ENCODE measurements at regions not wholly inside any gene's neighbourhood (a gene's known extent, or its start where the extent isn't known, plus 50 kb on each side); places are given as distances from the start of the nearest gene placed in this dataset.
A peak's percentile ranks its signal among the peaks of the same experiment; 100 is the strongest.

GRCh38 chr6:155974811-155975323 is 519.2 kb upstream of the NOX3 start:
- Mint-ChIP-seq H3K9me3 (no peaks in the 10 kb centered on the region), H3K36me3 (peaks cover 0 to 3% (median 0%) of the 10 kb centered on the region in 5 donors), H3K27me3 (no peaks in the 10 kb centered on the region), H3K27ac (peak overlapping the region in 3 of 9 donors; percentile 3 to 69 (median 62)), H3K4me3 (peak overlapping the region in 7 of 10 donors; percentile 23 to 90 (median 45)), H3K4me1 (peaks cover 14 to 42% (median 30%) of the 10 kb centered on the region in 7 donors)
- Histone ChIP-seq H3K4me3 (ENCODE audit: low read length) (no peak overlapping the region), H3K4me1 (ENCODE audit: control insufficient read depth in 2 of 2, insufficient read depth in 2 of 2, low read length in 2 of 2) (peaks cover 0 to 3% of the 10 kb centered on the region in 2 donors), H3K9me3 (ENCODE audit: control insufficient read depth in 2 of 3, low read length in 3 of 3) (no peaks in the 10 kb centered on the region), H3K27ac (ENCODE audit: low read depth, low read length) (no peak overlapping the region), H3K36me3 (ENCODE audit: control insufficient read depth in 2 of 3, insufficient read depth in 3 of 3, low read length in 3 of 3) (no peaks in the 10 kb centered on the region), H3K27me3 (ENCODE audit: control insufficient read depth in 2 of 2, insufficient read depth in 2 of 2, low read length in 2 of 2) (no peaks in the 10 kb centered on the region)
- no peak for DNase-seq
- POLR2A ChIA-PET, result no interaction called here
- CTCF ChIA-PET, result no interaction called here
- ATAC-seq, result no peak
- intact Hi-C loops (cut with micrococcal nuclease), result no loop called here

DNA sequence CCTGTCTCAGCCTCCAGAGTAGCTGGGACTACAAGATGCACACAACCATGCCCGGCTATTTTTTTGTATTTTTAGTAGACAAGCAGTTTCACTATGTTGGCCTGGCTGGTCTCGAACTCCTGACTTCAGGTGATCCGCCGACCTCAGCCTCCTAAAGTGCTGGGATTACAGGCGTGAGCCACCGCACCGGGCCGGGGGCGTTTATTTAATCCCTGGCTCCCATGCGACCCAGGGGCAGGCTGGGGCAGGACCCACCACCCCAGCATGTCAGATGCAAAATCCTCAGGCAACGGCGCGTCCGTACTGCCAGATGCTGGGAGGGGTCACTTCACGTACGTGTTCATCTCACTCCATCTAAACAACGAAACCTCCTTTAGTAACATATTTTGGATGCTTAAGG is 518.7 kb upstream of the NOX3 start:
- CTCF ChIA-PET, result no interaction called here
- H3K27ac ChIP-seq (ENCODE audit: low read depth, low read length), result no peak overlapping the region
- Mint-ChIP-seq H3K9me3 (no peaks in the 10 kb centered on the region), H3K4me3 (peak overlapping the region in 7 of 10 donors; percentile 27 to 97 (median 89)), H3K36me3 (peaks cover 0 to 3% (median 0%) of the 10 kb centered on the region in 5 donors), H3K27ac (peak overlapping the region in 4 of 9 donors; percentile 3 to 94 (median 90)), H3K27me3 (no peaks in the 10 kb centered on the region), H3K4me1 (peaks cover 14 to 42% (median 30%) of the 10 kb centered on the region in 7 donors)
- POLR2A ChIA-PET, result no interaction called here
- no peak overlapping the region for H3K4me3 ChIP-seq (ENCODE audit: low read length)
- intact Hi-C loops (cut with micrococcal nuclease), result no loop called here
- no peak for DNase-seq
- no peaks in the 10 kb centered on the region for H3K27me3 ChIP-seq (ENCODE audit: control insufficient read depth in 2 of 2, insufficient read depth in 2 of 2, low read length in 2 of 2)
- no peaks in the 10 kb centered on the region for H3K9me3 ChIP-seq (ENCODE audit: control insufficient read depth in 2 of 3, low read length in 3 of 3)
- peaks cover 0 to 3% of the 10 kb centered on the region in 2 donors for H3K4me1 ChIP-seq (ENCODE audit: control insufficient read depth in 2 of 2, insufficient read depth in 2 of 2, low read length in 2 of 2)
- ATAC-seq, result no peak
- no peaks in the 10 kb centered on the region for H3K36me3 ChIP-seq (ENCODE audit: control insufficient read depth in 2 of 3, insufficient read depth in 3 of 3, low read length in 3 of 3)

- CTCF ChIA-PET, result no interaction called here
- Histone ChIP-seq H3K27me3 (ENCODE audit: control insufficient read depth in 2 of 2, insufficient read depth in 2 of 2, low read length in 2 of 2) (no peaks in the 10 kb centered on the region), H3K27ac (ENCODE audit: low read depth, low read length) (no peak overlapping the region), H3K4me1 (ENCODE audit: control insufficient read depth in 2 of 2, insufficient read depth in 2 of 2, low read length in 2 of 2) (peaks cover 0 to 3% of the 10 kb centered on the region in 2 donors), H3K4me3 (ENCODE audit: low read length) (no peak overlapping the region), H3K9me3 (ENCODE audit: control insufficient read depth in 2 of 3, low read length in 3 of 3) (no peaks in the 10 kb centered on the region), H3K36me3 (ENCODE audit: control insufficient read depth in 2 of 3, insufficient read depth in 3 of 3, low read length in 3 of 3) (no peaks in the 10 kb centered on the region)
- peak overlapping the region in 8 of 10 donors; percentile 9 to 56 (median 40) for H3K4me3 Mint-ChIP-seq
- peaks cover 0 to 7% (median 0%) of the 10 kb centered on the region in 5 donors for H3K36me3 Mint-ChIP-seq
- peak; percentile 60 for ATAC-seq
- no peaks in the 10 kb centered on the region for H3K27me3 Mint-ChIP-seq
- POLR2A ChIA-PET, result no interaction called here
- H3K9me3 Mint-ChIP-seq, result no peaks in the 10 kb centered on the region
- H3K27ac Mint-ChIP-seq, result peak overlapping the region in 7 of 9 donors; percentile 1 to 48 (median 19)
- DNase-seq, result peak in 4 of 9 donors; percentile 18 to 43 (median 36)
- intact Hi-C loops (cut with micrococcal nuclease), result no loop called here
- peaks cover 14 to 42% (median 30%) of the 10 kb centered on the region in 7 donors for H3K4me1 Mint-ChIP-seq
Measured at GRCh38 chr6:155970876-155971708, 515.5 kb upstream of the NOX3 start.

DNA sequence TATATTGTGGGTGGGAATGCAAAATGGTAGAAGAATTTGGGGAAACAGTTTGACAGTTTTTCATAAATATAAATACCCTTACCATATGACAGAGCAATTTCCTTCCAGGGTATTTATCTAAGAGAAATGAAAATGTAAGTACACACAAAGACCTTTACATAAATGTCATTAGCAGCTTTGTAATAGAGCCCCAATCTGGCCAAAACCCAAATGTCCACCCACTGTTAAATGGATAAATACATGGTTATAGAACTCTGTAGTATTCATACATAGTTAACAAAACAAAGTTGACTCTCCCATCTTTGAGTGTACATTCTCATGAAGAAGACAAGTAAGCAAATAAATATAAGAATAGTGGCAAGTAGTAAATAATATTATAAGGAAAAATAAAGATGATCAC is 514.8 kb upstream of the NOX3 start:
- peak overlapping the region in 4 of 10 donors; percentile 36 to 56 (median 50) for H3K4me3 Mint-ChIP-seq
- Histone ChIP-seq H3K27ac (ENCODE audit: low read depth, low read length) (no peak overlapping the region), H3K27me3 (ENCODE audit: control insufficient read depth in 2 of 2, insufficient read depth in 2 of 2, low read length in 2 of 2) (no peaks in the 10 kb centered on the region), H3K4me1 (ENCODE audit: control insufficient read depth in 2 of 2, insufficient read depth in 2 of 2, low read length in 2 of 2) (peaks cover 0 to 3% of the 10 kb centered on the region in 2 donors), H3K9me3 (ENCODE audit: control insufficient read depth in 2 of 3, low read length in 3 of 3) (no peaks in the 10 kb centered on the region), H3K4me3 (ENCODE audit: low read length) (no peak overlapping the region), H3K36me3 (ENCODE audit: control insufficient read depth in 2 of 3, insufficient read depth in 3 of 3, low read length in 3 of 3) (no peaks in the 10 kb centered on the region)
- peaks cover 0 to 7% (median 0%) of the 10 kb centered on the region in 5 donors for H3K36me3 Mint-ChIP-seq
- no peak for DNase-seq
- POLR2A ChIA-PET, result no interaction called here
- intact Hi-C loops (cut with micrococcal nuclease), result no loop called here
- H3K9me3 Mint-ChIP-seq, result no peaks in the 10 kb centered on the region
- peak overlapping the region in 4 of 9 donors; percentile 1 to 19 (median 4) for H3K27ac Mint-ChIP-seq
- CTCF ChIA-PET, result no interaction called here
- no peak for ATAC-seq
- H3K4me1 Mint-ChIP-seq, result peaks cover 14 to 42% (median 30%) of the 10 kb centered on the region in 7 donors
- no peaks in the 10 kb centered on the region for H3K27me3 Mint-ChIP-seq

DNA sequence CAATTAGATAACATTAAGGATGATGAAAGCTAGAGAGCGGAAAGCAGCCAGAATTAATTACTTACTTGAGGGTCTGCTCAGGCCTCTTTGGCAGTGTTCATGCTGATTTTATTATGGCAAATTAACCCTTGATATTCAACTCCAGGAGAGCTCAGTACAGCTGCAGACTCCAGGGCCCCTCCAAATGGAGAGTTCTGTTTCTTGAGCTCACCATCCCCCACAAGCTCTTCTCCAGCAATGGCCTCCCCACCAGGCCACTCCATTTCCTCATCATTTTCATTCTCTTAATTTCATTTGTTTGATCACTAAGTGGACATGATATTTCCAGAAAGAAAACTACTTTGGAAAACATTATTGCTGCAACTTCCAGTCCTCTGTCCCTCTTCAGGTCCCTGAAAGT is 513.3 kb upstream of the NOX3 start:
- H3K27me3 Mint-ChIP-seq, result no peaks in the 10 kb centered on the region
- H3K4me1 Mint-ChIP-seq, result peaks cover 13 to 40% (median 28%) of the 10 kb centered on the region in 7 donors
- H3K27ac Mint-ChIP-seq, result peak overlapping the region in 1 of 9 donors; percentile 48
- H3K4me3 ChIP-seq (ENCODE audit: low read length), result no peak overlapping the region
- ChIA-PET POLR2A (no interaction called here), CTCF (interaction anchor here (0.6 kb wide), 1 partner anchor 11 kb away, joined by 3 read pairs; no protein-coding TSS in a partner anchor)
- no peaks in the 10 kb centered on the region for H3K27me3 ChIP-seq (ENCODE audit: control insufficient read depth in 2 of 2, insufficient read depth in 2 of 2, low read length in 2 of 2)
- intact Hi-C loops (cut with micrococcal nuclease), result no loop called here
- H3K36me3 Mint-ChIP-seq, result peaks cover 0 to 7% (median 0%) of the 10 kb centered on the region in 5 donors
- H3K36me3 ChIP-seq (ENCODE audit: control insufficient read depth in 2 of 3, insufficient read depth in 3 of 3, low read length in 3 of 3), result no peaks in the 10 kb centered on the region
- DNase-seq, result no peak
- no peaks in the 10 kb centered on the region for H3K9me3 Mint-ChIP-seq
- H3K4me3 Mint-ChIP-seq, result no peak overlapping the region
- no peak overlapping the region for H3K27ac ChIP-seq (ENCODE audit: low read depth, low read length)
- ATAC-seq, result no peak
- H3K9me3 ChIP-seq (ENCODE audit: control insufficient read depth in 2 of 3, low read length in 3 of 3), result no peaks in the 10 kb centered on the region
- H3K4me1 ChIP-seq (ENCODE audit: control insufficient read depth in 2 of 2, insufficient read depth in 2 of 2, low read length in 2 of 2), result peaks cover 0 to 3% of the 10 kb centered on the region in 2 donors

GRCh38 chr6:155967322-155967721 is 511.7 kb upstream of the NOX3 start:
- no peak for DNase-seq
- H3K27me3 ChIP-seq (ENCODE audit: control insufficient read depth in 2 of 2, insufficient read depth in 2 of 2, low read length in 2 of 2), result no peaks in the 10 kb centered on the region
- H3K9me3 ChIP-seq (ENCODE audit: control insufficient read depth in 2 of 3, low read length in 3 of 3), result no peaks in the 10 kb centered on the region
- no peaks in the 10 kb centered on the region for H3K36me3 ChIP-seq (ENCODE audit: control insufficient read depth in 2 of 3, insufficient read depth in 3 of 3, low read length in 3 of 3)
- H3K27me3 Mint-ChIP-seq, result no peaks in the 10 kb centered on the region
- H3K27ac Mint-ChIP-seq, result no peak overlapping the region
- H3K27ac ChIP-seq (ENCODE audit: low read depth, low read length), result no peak overlapping the region
- peaks cover 0 to 7% (median 0%) of the 10 kb centered on the region in 5 donors for H3K36me3 Mint-ChIP-seq
- no peak for ATAC-seq
- no peak overlapping the region for H3K4me3 ChIP-seq (ENCODE audit: low read length)
- H3K4me3 Mint-ChIP-seq, result no peak overlapping the region
- peaks cover 5 to 24% (median 15%) of the 10 kb centered on the region in 7 donors for H3K4me1 Mint-ChIP-seq
- no peaks in the 10 kb centered on the region for H3K9me3 Mint-ChIP-seq
- no peaks in the 10 kb centered on the region for H3K4me1 ChIP-seq (ENCODE audit: control insufficient read depth in 2 of 2, insufficient read depth in 2 of 2, low read length in 2 of 2)
- POLR2A ChIA-PET, result no interaction called here
- CTCF ChIA-PET, result no interaction called here
- intact Hi-C loops (cut with micrococcal nuclease), result no loop called here

All from naive thymus-derived CD4-positive, alpha-beta T cell (primary cell).